AG04449 (cell line): ENCODE measurements at regions not wholly inside any gene's neighbourhood (a gene's known extent, or its start where the extent isn't known, plus 50 kb on each side); places are given as distances from the start of the nearest gene placed in this dataset.

Experiments
- CTCF ChIA-PET: fragments of 350-600 bp; formaldehyde crosslinking; extraction: SDS; loops from one replicate; lab custom pipeline; 2021; ENCODE audit warnings: antibody characterized with exemption; lab: Yijun Ruan, JAX
- POLR2A ChIA-PET: fragments of 400-600, 350-600 bp; formaldehyde crosslinking; extraction: SDS; loops from one replicate; lab custom pipeline; 2020; ENCODE audit warnings: antibody characterized with exemption, inconsistent platforms; lab: Yijun Ruan, JAX
- DNase-seq: peaks from one replicate; pipeline ENCODE4 v3.0.0-alpha.2; 2010; ENCODE audit warnings: low read depth, low spot score
- H3K4me3 ChIP-seq: 2 replicates; pipeline ENCODE4 v1.5.1; 2011; ENCODE audit warnings: low read depth, mild to moderate bottlenecking, control low read depth, low read length
- TF ChIP-seq, protein P1 (sequence below): IDR thresholded peaks from one replicate; pipeline ENCODE4 v1.5.1; 2011; ENCODE audit warnings: mild to moderate bottlenecking, moderate library complexity, low read length, control low read depth, inconsistent platforms; ENCODE audit not compliant: insufficient read depth; ENCODE audit errors: missing control alignments

DNA sequence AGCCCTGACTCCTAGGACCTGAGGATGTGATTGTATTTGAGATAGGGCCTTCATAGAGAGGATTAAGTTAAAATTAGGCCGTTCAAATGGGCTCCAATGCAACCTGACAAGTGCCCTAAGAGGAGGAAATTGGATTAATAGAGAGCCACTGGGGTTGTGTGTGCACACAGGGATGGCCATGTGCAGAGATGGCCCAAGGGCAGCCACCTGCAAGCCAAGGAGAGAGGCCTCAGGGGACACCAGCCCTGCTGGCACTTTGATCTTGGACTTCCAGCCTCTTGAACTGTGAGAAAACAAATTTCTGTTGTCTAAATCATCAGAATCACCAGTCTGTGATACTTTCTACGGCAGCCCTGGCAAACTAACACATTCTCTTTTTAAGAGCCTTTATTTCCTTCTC lies 598.8 kb downstream of the UTRN start:
- no peak for DNase-seq
- POLR2A ChIA-PET, result no interaction called here
- CTCF ChIA-PET, result no interaction called here
- TF ChIP-seq, protein P1, sequence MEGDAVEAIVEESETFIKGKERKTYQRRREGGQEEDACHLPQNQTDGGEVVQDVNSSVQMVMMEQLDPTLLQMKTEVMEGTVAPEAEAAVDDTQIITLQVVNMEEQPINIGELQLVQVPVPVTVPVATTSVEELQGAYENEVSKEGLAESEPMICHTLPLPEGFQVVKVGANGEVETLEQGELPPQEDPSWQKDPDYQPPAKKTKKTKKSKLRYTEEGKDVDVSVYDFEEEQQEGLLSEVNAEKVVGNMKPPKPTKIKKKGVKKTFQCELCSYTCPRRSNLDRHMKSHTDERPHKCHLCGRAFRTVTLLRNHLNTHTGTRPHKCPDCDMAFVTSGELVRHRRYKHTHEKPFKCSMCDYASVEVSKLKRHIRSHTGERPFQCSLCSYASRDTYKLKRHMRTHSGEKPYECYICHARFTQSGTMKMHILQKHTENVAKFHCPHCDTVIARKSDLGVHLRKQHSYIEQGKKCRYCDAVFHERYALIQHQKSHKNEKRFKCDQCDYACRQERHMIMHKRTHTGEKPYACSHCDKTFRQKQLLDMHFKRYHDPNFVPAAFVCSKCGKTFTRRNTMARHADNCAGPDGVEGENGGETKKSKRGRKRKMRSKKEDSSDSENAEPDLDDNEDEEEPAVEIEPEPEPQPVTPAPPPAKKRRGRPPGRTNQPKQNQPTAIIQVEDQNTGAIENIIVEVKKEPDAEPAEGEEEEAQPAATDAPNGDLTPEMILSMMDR, result no peak
- no peak overlapping the region for H3K4me3 ChIP-seq

- TF ChIP-seq, protein P1, result no peak
- ChIA-PET POLR2A (no interaction called here), CTCF (no interaction called here)
- H3K4me3 ChIP-seq, result no peak overlapping the region
- no peak for DNase-seq
These were observed 600.7 kb downstream of the UTRN start for GRCh38 chr6:144885817-144886216.

DNA sequence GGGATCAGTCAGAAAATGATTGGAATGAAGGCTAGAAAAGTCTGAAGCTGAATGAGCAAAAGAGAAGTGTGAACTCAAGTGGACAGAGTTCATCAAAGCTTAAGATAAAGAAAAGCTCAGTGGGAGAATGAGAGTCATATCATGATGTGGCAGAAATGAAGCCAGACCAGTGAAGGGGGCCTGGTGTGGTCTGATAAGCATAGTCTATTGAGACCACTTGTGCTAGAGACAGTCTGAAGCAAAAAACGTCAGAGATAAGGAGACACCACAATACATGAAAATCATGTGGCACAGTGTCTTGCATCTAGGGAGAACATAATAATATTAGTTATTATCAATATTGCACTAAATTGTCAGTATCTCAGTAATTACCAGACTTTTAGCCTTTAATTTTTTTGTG lies 601.5 kb downstream of the UTRN start:
- TF ChIP-seq, protein P1, result no peak
- H3K4me3 ChIP-seq, result no peak overlapping the region
- CTCF ChIA-PET, result interaction anchor here (0.9 to 1.0 kb wide), 2 partner anchors 10 to 13 kb away, joined by 3 to 4 read pairs; no protein-coding TSS in a partner anchor
- DNase-seq, result no peak
- POLR2A ChIA-PET, result no interaction called here

GRCh38 chr6:144888621-144889020 lies 603.5 kb downstream of the UTRN start:
- H3K4me3 ChIP-seq, result no peak overlapping the region
- TF ChIP-seq, protein P1, result no peak
- no peak for DNase-seq
- ChIA-PET CTCF (no interaction called here), POLR2A (no interaction called here)

GRCh38 chr6:144893680-144894151 lies 608.6 kb downstream of the UTRN start:
- ChIA-PET CTCF (no interaction called here), POLR2A (no interaction called here)
- no peak for DNase-seq
- TF ChIP-seq, protein P1, result no peak
- no peak overlapping the region for H3K4me3 ChIP-seq

DNA sequence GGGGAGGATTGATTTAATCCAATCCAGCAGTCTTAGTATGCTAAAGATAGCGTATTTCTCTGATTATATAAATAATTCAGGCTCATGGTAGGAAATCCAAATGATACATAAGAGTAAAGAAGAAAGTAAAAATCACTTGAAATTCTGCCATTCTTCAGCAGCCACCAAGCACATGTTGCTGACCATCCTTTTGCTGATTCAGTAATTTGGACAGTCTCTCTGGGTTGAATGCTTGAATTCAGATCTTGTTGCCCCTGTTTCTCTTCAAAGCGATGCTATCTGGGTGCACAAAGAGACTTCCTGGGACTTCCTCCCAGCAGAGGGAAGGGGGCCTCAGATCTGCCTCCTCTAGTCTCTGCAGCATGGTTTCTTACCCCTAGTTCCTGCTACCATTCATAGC lies 609.1 kb downstream of the UTRN start:
- CTCF ChIA-PET, result no interaction called here
- no peak overlapping the region for H3K4me3 ChIP-seq
- TF ChIP-seq, protein P1, result no peak
- no peak for DNase-seq
- POLR2A ChIA-PET, result no interaction called here
